SU-DHL-6 (cell line): ENCODE measurements at regions not wholly inside any gene's neighbourhood (a gene's known extent, or its start where the extent isn't known, plus 50 kb on each side); places are given as distances from the start of the nearest gene placed in this dataset.

Experiments used
- EZH2phosphoT487 ChIP-seq: fragments of 200-600 bp; sonication (generic), shearing (Covaris generic); conservative IDR thresholded peaks from 2 replicates; pipeline ENCODE4 v1.6.1; 2018; ENCODE audit warnings: mild to moderate bottlenecking, antibody characterized with exemption, low read length, moderate library complexity, mixed read lengths
- TF ChIP-seq, protein P1 (sequence below): fragments of 200-600 bp; sonication (generic); IDR thresholded peaks from one replicate; pipeline ENCODE4 v1.5.1; 2017; ENCODE audit warnings: antibody characterized with exemption, mild to moderate bottlenecking, low read length, moderate library complexity; ENCODE audit not compliant: insufficient read depth, poor library complexity, severe bottlenecking

DNA sequence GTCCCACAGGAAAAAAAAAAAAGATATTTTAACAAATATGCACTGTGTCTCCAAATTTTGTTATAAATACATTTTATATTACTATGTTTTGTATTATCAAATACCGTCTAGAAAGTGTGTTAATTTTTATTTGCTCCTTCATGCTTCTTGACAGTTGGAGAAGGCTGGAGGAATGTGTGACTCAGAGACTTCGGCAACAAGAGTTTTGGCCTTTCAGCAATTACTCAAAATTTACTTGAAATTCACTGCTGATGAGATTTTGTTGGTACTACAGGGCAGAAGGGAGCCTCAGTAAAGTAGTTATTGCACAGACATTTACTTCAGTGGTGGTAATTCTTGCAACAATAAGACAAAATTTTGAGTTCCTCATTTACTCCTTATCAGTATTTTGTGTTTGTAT lies 2164.0 kb downstream of the PCDH7 start:
- TF ChIP-seq, protein P1, sequence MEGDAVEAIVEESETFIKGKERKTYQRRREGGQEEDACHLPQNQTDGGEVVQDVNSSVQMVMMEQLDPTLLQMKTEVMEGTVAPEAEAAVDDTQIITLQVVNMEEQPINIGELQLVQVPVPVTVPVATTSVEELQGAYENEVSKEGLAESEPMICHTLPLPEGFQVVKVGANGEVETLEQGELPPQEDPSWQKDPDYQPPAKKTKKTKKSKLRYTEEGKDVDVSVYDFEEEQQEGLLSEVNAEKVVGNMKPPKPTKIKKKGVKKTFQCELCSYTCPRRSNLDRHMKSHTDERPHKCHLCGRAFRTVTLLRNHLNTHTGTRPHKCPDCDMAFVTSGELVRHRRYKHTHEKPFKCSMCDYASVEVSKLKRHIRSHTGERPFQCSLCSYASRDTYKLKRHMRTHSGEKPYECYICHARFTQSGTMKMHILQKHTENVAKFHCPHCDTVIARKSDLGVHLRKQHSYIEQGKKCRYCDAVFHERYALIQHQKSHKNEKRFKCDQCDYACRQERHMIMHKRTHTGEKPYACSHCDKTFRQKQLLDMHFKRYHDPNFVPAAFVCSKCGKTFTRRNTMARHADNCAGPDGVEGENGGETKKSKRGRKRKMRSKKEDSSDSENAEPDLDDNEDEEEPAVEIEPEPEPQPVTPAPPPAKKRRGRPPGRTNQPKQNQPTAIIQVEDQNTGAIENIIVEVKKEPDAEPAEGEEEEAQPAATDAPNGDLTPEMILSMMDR: no peak
- TF ChIP-seq EZH2phosphoT487: no peak
